GM19035 (cell line): ENCODE measurements at regions not wholly inside any gene's neighbourhood (a gene's known extent, or its start where the extent isn't known, plus 50 kb on each side); places are given as distances from the start of the nearest gene placed in this dataset.

Experiments used
- ATAC-seq: cut with Tn5 transposase; IDR thresholded peaks from one replicate; pipeline ENCODE4 v1.9.1; 2021; ENCODE audit not compliant: unreplicated experiment

DNA sequence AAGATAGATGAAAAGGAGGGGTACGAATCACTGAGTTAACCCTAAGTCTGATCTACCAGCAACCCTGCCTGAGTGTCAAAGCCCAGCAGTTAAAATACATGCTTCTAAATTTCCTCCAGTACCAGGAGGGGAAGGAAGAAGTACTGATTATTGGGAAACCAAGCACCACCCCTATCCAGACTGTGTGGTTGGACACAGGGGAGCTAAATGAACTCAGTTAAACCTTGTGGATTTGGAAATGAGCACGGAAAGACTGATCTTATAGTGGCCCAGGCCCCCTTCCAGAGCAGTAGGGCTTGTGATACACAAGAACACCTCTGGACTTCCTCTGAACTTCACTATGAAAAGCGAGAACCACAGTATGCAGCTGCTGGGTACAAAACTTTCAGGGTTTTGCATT lies 585.6 kb downstream of the MAFB start:
- no peak for ATAC-seq

DNA sequence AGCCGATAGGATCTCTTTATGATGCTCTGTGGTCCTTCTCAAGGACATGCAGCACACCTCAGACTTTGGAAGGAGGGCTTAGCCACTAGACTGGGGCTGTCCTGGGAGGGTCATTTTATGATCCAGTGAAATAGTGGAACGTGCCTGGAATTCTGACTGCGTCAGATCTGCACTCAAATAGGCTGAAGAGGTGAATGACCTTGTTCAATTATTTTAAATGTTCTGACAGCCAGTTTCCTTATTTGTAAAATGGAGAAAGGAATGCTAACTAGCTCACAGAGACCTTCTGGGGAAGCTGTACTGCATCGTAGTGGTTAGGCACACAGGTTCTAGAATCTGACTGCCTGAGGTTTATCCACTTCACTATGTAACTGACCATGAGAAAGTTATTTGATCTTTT lies 587.5 kb downstream of the MAFB start:
- no peak for ATAC-seq

DNA sequence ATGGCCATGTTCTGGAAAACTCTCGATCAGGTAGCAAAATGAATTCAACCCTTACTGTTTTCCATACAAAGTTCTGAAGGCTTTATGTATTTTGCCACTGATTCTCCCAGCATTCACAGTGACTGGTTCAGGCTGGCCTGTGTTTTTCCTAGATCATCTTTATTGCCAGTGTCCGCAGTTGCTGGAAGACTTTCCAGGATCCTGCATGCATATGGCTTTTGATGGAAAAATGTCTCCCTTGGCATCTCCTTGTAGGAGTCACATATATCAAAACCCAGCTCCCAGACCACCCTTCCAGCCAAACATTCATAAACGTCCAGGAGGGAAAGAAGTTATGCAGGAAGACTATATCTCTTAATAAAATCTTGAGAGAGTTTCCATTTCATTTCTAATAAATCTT lies 588.8 kb downstream of the MAFB start:
- no peak for ATAC-seq

DNA sequence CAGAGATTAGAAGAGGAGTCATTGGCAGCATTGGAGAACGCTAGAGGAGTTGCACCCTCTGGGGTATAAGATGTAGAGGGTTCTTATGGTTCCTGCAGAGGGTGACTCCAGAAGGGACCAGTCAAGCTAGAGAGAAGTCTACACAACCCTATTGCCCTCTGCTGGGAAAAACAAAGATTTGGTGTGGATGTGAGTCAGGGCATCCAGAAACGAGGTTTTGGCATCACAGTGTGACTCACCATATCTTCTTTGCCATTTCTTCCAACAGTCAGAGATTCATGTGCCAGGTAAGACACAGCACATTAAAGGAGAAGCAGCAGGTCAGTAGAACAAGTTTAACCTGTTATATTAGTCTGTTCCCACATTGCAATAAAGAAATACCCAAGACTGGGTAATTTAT lies 598.8 kb downstream of the MAFB start:
- ATAC-seq: no peak

DNA sequence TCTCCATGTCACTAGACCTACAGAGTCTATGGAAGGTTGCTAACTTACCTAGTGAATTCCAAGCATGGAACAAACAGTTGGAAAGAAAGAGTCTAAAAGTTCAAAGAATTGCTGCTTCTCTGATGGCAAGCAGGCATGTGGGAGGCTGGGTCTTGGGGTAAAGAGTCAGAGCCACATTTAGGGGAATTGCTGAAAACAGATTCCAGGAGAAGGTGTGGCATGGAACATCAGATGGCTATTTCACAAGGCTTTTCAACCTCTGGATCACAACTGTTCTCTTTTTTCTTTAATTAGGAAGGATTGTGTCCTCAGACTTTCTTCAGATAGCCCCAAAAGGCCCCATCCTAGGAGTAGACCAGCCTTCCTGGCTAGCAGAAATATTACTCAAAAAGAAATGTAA lies 601.5 kb downstream of the MAFB start:
- no peak for ATAC-seq

DNA sequence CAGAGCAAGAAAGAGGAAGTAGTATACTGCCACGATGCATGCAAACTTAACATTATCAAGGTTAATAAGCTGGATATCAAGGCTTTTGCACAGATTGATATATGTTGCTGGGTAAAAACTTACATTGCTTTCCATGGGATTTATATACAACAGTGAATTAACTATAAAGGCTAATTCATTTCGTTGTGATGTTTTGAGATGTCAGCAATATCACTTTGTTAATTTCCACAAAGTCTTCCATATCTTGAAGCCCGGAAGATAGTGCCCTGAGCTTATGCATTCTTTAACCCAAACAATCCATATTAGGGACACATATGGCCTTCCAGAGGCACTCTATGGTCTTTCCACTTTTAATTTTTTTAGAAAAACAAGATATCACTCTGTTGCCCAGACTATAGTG lies 603.5 kb downstream of the MAFB start:
- no peak for ATAC-seq

DNA sequence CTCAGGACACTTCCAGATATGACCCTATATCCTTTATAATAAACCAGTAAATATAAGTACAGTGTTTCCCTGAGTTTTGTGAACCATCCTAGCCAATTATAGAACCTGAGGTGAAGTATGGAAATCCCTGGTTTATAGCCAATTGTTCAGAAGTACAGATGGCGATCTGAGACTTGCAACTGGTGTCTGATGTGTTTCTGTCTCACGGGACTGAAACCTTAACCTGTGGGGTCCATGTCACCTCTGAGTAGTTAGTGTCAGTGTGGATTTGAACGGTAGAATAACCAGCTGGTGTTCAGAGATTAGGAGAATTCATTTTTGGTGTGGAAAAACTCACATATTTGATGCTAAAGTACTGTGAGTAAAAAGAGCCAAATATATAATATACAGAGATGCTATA lies 606.6 kb downstream of the MAFB start:
- no peak for ATAC-seq

DNA sequence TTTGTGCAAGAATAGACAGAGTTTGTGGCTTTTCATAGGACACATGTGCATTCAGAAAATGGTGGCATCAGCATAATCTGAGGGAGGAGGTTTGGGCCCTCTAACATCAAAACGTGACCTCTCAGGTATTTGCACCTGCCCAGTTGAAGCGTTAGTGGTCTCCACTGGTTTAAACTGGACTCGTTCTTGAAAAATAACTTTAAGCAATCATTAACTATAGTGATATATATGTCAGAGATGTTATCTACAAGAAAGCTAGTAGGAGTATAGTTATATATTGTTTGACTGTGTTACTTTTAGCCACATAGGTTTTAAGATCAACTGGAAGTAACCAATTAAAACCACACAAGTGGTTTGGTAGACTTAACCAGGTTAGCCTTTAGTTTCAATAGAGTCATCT lies 607.4 kb downstream of the MAFB start:
- ATAC-seq: no peak

DNA sequence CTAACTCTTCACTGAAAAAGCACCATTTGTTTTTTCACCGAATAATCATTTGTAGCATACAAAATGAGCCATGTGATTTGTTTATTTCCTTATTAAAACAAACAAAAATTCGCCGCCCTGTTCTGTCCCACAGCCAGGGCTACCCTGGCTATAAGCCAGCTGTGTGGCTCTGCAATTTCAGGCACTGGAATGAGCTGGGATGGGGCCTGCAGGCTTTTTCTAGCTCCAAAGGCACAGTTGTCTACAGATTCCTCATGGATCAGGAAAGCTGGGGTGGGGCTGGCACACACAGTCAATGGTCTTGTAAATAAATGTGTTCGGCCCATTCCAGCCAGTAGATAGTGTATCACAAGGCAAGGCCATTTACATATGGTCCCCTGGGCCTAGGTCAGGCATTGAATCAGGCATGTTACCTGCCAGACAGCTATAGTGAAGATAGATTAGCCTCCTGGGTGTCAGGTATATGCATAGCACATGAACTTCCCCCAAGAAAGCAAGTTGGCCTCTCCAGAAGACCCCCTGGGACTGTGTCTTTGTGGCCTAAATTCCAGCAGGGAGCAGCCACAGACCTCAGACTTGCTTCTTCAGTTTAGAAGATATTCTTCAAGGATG lies 608.9 kb downstream of the MAFB start:
- no peak for ATAC-seq

DNA sequence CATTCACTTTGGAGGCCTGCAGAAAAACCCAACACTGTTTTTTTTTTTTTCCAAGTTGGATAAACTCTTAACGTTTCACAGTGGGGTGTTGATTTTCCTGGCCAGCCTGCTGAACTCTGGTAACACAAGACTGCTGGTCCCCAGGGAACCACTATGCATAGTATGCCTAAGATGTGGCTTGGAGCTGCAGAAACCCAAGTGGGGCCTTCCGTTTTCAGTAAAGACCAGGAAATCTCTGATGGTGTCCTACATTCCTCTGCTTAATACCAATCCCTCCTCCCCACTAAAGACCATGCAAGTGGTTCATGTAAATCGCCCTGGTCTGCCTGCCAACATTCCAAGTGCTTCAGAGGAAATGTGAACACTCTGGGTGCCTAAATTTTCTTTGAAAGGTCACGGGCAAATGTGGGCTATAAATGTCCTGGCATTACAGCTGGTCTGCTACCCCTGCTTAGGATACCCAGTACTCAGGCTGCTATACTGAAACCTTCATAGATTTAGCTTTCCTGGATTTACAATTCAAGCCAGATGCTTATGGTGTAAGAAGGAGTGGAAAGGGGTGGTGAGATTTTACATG lies 615.4 kb downstream of the MAFB start:
- ATAC-seq: no peak

DNA sequence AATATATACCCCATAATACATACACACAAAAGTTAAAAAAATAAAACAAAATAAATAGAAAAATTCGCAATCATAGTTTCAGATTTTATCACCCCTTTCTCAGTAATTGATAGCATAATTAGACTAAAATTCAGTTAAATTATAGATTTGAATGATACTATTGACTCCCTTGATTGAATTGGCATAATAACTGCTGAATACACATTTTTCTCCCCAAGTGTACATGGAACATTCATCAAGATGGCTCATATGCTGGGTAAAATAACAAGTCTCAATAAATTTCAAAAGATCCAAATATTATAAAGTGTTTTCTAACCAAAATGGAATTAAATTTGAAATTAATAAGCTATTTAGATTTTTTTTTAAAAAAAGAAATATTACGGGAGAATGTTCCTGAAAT lies 616.1 kb downstream of the MAFB start:
- ATAC-seq: no peak

DNA sequence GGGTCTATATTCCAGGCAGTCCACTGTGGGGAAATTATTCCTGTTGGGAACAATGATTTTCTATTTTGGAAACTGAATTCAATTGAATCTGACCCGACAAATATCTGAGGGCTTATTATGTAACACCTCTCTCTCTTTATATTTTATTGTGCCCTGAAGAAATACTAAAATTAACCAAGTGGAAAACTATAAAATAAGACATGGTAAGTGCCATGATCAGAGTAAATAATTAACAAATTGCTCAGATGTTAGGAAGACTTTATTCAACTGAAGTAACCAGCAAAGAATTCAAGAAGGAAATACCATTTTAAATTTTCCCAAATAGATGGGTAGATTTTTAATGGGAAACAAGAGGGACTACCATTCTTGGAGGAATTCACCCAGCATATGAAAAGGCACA lies 632.9 kb downstream of the MAFB start:
- no peak for ATAC-seq

DNA sequence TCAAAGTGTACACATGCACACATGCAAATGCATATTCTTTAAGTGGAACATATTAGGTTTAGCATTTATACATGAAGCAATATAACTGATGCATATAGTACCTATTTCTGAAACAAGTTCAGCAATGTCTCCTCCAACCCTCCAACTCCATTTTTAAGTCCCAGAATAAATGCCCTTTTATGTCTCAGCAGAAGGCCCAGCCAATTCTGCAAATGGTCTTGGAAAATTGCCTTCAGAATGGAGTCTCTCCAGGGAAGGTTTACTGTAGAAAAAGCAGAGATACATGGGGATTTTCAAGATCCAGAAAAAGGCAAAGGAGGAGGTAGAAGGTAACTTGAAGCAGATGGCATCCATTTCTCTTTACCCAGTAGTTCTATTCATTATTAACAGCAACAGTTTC lies 633.3 kb downstream of the MAFB start:
- ATAC-seq: no peak

DNA sequence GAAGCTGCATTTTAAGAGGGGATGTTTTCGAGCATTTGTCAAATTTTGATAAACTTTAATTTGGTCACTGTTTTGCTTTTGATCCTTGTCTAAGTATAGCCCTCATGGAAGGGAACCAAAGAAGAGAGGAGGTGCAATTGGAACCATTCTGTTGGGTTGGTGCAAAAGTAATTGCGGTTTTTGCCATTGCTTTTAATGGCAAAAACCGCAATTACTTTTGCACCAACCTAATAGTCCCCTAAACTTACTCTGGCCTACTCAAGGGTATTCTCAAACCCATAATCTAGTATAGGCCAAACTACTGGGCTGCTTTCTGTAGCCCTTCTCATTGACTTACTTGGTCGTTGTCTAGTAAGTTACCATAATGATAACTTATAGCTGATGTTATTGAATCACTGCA lies 634.7 kb downstream of the MAFB start:
- ATAC-seq: no peak

DNA sequence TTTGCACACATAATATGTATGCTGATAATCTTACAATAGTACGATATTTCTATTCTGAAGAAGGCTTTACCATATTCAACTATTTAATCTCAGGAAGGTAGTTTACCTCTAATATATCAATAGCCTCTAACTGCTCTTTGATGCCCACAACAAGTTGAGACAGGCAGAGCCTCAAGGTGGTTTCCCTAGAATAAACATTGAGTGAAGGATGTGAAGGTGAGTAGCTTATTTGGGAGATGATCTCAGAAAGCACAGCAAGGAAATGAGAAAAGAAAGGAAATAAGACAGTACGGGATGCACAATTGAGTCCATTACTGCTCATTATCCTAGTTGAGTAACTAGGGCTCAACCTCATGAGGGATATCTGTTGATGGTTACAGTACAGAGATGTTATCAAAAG lies 638.4 kb downstream of the MAFB start:
- no peak for ATAC-seq

DNA sequence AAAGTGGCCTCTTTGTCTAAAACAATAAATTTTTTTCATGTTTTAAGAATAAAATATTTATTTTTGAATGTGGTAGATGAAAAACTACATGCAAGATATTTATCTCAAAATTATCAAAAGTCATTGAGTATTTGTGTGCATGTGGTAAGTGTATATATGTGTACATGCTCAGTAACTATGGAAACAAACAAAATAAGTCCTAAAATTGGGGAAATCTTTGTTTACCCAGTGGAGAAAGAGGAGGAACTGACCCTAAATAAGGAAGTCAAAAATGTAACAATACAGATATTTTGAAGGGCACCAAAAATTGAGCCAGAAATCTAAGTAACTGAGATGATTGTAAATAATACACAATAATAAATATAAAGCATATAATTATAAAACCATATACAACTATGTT lies 639.2 kb downstream of the MAFB start:
- ATAC-seq: no peak

DNA sequence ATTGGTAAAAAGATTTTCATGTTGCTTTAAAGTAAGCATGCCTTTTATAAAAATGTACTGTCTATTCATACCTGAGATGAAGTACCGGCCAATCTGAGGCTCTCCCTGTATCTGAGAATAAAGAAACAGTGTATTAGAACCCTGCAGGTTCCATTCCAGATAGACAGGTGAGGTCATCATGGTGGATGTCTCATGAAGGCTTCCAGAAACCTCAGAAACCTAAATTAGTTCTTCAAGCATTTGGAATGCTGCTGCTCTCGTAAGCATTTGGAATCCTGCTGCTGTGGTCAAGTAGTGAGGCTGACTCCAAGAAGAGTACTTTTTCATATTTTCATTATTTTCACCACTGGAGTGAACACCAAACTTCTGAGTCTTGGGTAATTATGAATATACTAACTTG lies 642.3 kb downstream of the MAFB start:
- ATAC-seq: no peak

DNA sequence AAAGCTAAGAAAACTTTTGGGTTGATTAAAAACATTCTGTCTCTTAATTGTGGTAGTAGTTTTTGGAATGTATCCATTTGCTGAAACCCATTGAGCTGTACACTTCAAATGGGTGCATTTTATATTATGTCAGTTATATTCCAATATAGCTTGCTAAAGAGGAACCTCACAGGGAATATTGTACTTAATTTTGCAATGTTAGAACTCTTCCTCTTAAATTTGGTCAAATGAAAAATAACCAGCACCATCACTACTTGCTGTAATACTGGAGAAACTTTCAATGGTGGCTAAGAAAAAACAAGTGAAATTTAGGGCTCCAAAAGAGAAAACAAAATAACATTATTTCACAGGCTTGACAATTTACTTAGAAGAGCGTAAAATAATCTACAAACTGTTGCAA lies 651.5 kb downstream of the MAFB start:
- no peak for ATAC-seq

DNA sequence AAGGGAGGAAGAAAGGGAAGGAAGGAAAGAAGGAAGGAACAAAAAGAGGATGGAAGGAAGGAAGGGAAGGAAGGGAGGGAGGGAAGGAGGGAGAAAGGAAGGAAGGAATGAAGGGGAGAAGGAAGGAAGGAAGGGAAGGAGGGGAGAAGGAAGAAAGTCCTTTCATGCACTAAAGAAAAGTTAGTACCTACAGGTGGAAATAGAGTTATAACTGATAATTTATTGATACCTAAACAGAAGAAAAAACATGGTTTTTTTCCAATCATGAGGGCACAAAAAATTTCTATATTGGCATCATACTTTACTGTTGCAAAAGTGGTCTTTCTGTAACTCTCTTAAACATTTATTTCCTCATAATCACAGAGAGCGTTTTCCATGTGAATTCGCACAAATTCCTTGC lies 659.4 kb downstream of the MAFB start:
- no peak for ATAC-seq

DNA sequence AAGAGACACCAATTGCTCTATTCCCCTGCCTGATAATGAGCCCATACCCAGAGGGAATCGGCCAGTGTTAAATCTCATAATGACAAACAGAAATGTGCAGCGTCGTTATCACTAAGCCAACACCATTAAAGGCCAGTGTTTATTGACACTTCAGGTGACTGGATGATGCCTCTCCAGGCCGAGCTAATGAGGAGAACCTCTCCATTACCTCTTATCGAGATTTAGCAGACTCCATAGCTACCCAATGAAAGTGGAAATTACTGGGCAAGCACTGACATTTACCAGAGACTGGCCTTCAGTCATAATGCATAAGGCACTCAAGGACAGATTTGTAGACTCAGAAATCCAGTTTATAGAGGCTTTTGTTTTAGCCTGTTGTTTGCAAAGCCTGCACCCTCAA lies 669.5 kb downstream of the MAFB start:
- ATAC-seq: no peak

DNA sequence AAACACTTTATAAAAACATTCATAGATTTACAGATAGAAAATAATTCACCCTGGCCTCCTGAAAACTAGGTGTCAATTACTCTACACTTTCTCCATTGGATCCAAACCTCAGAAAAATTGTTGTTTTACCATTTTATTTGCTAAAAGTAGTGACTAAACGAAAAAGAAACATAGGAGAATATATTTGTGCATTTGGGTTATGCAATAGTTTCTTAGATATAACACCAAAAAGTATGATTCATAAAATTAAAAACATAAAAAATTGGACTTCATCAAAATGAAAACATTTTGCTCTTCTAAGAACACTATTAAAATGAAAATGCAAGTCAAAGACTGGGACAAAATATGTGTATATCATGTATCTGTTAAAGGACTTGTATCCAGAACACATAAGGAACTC lies 671.3 kb downstream of the MAFB start:
- ATAC-seq: no peak

DNA sequence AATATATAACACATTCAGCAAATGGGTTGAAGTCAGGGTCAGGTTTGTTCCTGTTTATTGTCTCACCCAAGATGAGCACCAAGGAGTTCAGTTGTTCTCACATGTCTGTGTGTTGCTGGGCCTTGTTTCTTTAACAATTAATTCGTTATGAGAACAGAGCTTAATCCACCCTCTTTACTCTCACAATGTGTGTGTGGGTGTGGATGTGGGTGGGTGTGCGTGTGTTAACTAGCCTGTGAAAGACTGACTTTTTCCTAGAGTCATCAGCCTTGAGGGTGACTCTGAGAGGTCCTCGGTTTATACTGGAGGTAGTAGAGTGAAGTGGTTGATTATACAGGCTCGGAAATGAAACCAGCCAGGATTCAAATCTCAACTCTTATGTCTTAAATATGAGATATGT lies 672.1 kb downstream of the MAFB start:
- ATAC-seq: no peak

DNA sequence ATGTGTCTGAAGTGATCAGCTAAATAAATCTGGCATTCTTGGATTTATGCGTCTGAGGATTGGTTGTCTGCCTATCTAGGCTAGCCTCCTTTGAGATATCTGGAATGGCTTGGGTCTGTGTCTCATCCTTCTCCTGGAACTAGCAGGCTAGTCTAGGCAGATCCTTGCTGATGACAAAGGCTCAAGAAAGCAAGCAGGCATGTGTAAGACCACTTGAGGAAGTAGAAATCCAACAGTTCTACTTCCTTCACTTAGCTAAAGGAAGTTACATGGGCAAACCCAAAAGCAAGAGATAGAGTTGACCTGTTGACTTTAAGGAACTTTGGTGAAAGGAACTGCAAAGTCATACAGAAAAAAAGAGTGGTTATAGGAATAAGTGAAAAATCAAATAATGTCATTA lies 672.6 kb downstream of the MAFB start:
- ATAC-seq: no peak
